NT2/D1 (cell line): ENCODE measurements at regions not wholly inside any gene's neighbourhood (a gene's known extent, or its start where the extent isn't known, plus 50 kb on each side); places are given as distances from the start of the nearest gene placed in this dataset.

Experiments used
- DNase-seq: peaks from one replicate; pipeline ENCODE4 v3.0.0-alpha.2; 2011; ENCODE audit warnings: low read depth, low spot score
- H3K27me3 ChIP-seq: 2 replicates; pipeline ENCODE4 v1.6.0; 2011; ENCODE audit warnings: mild to moderate bottlenecking; ENCODE audit not compliant: insufficient read length, insufficient read depth
- H3K36me3 ChIP-seq: 2 replicates; pipeline ENCODE4 v1.6.1; 2011; ENCODE audit warnings: mild to moderate bottlenecking, low read length, mixed read lengths; ENCODE audit not compliant: insufficient read depth, insufficient read length
- H3K4me1 ChIP-seq: 2 replicates; pipeline ENCODE4 v1.5.1; 2011; ENCODE audit not compliant: insufficient read depth, insufficient read length
- H3K4me3 ChIP-seq: 2 replicates; pipeline ENCODE4 v1.5.1; 2011; ENCODE audit warnings: low read depth; ENCODE audit not compliant: insufficient read length
- H3K9ac ChIP-seq: 2 replicates; pipeline ENCODE4 v1.6.0; 2011; ENCODE audit warnings: low read depth; ENCODE audit not compliant: insufficient read length
- H3K9me3 ChIP-seq: 2 replicates; pipeline ENCODE4 v1.5.1; 2011; ENCODE audit warnings: mild to moderate bottlenecking, low read length; ENCODE audit not compliant: insufficient read depth
- SUZ12 ChIP-seq: IDR thresholded peaks from 2 replicates; pipeline ENCODE4 v1.6.1; 2011; ENCODE audit not compliant: insufficient read length, insufficient read depth; ENCODE audit errors: extremely low read depth
- YY1 ChIP-seq: IDR thresholded peaks from 2 replicates; pipeline ENCODE4 v1.6.1; 2011; ENCODE audit not compliant: insufficient read length, insufficient read depth
- ZNF274 ChIP-seq: IDR thresholded peaks from 2 replicates; pipeline ENCODE4 v1.6.1; 2011; ENCODE audit warnings: mild to moderate bottlenecking, low read depth, low read length

- H3K36me3 ChIP-seq = no peaks in the 10 kb centered on the region
- no peak overlapping the region for H3K4me3 ChIP-seq
- no peaks in the 10 kb centered on the region for H3K4me1 ChIP-seq
- H3K27me3 ChIP-seq = no peaks in the 10 kb centered on the region
- H3K9me3 ChIP-seq = no peaks in the 10 kb centered on the region
- TF ChIP-seq ZNF274 = no peak
- TF ChIP-seq SUZ12 = no peak
- TF ChIP-seq YY1 = no peak
- no peak overlapping the region for H3K9ac ChIP-seq
- no peak for DNase-seq
Measured at GRCh38 chr18:73199151-73199550, 331.4 kb upstream of the NETO1 start.

- H3K27me3 ChIP-seq = no peaks in the 10 kb centered on the region
- no peaks in the 10 kb centered on the region for H3K4me1 ChIP-seq
- DNase-seq = no peak
- H3K9ac ChIP-seq = no peak overlapping the region
- no peak overlapping the region for H3K4me3 ChIP-seq
- no peaks in the 10 kb centered on the region for H3K36me3 ChIP-seq
- TF ChIP-seq YY1 (no peak), ZNF274 (no peak), SUZ12 (no peak)
- H3K9me3 ChIP-seq = no peaks in the 10 kb centered on the region
Measured at GRCh38 chr18:73189718-73190117, 321.9 kb upstream of the NETO1 start.

GRCh38 chr18:73168236-73168635 lies 300.4 kb upstream of the NETO1 start:
- no peak for TF ChIP-seq YY1
- no peak for TF ChIP-seq ZNF274
- TF ChIP-seq SUZ12 = no peak
- Histone ChIP-seq H3K36me3 (no peaks in the 10 kb centered on the region), H3K9me3 (no peaks in the 10 kb centered on the region), H3K4me3 (no peak overlapping the region), H3K4me1 (no peaks in the 10 kb centered on the region), H3K27me3 (no peaks in the 10 kb centered on the region), H3K9ac (no peak overlapping the region)
- no peak for DNase-seq

GRCh38 chr18:73164430-73164829 lies 296.6 kb upstream of the NETO1 start:
- H3K4me3 ChIP-seq = no peak overlapping the region
- H3K27me3 ChIP-seq = no peaks in the 10 kb centered on the region
- no peak overlapping the region for H3K9ac ChIP-seq
- TF ChIP-seq ZNF274 (no peak), YY1 (no peak), SUZ12 (no peak)
- DNase-seq = no peak
- H3K9me3 ChIP-seq = no peaks in the 10 kb centered on the region
- no peaks in the 10 kb centered on the region for H3K36me3 ChIP-seq
- H3K4me1 ChIP-seq = no peaks in the 10 kb centered on the region

GRCh38 chr18:73163236-73163635 lies 295.4 kb upstream of the NETO1 start:
- H3K4me1 ChIP-seq = no peaks in the 10 kb centered on the region
- no peak for TF ChIP-seq YY1
- no peak for TF ChIP-seq SUZ12
- TF ChIP-seq ZNF274 = no peak

GRCh38 chr18:73156117-73156516 lies 288.3 kb upstream of the NETO1 start:
- Histone ChIP-seq H3K9ac (no peak overlapping the region), H3K27me3 (no peaks in the 10 kb centered on the region), H3K9me3 (no peaks in the 10 kb centered on the region), H3K4me1 (no peaks in the 10 kb centered on the region), H3K36me3 (no peaks in the 10 kb centered on the region), H3K4me3 (no peak overlapping the region)
- no peak for DNase-seq
- TF ChIP-seq YY1 = no peak
- no peak for TF ChIP-seq ZNF274

More at GRCh38 chr18:73163236-73163635, 295.4 kb upstream of the NETO1 start:
- Histone ChIP-seq H3K9ac (no peak overlapping the region), H3K4me3 (no peak overlapping the region), H3K36me3 (no peaks in the 10 kb centered on the region), H3K9me3 (no peaks in the 10 kb centered on the region), H3K27me3 (no peaks in the 10 kb centered on the region)
- no peak for DNase-seq

- no peaks in the 10 kb centered on the region for H3K36me3 ChIP-seq
- no peaks in the 10 kb centered on the region for H3K27me3 ChIP-seq
- no peak overlapping the region for H3K4me3 ChIP-seq
- H3K4me1 ChIP-seq = no peaks in the 10 kb centered on the region
- H3K9me3 ChIP-seq = no peaks in the 10 kb centered on the region
- no peak overlapping the region for H3K9ac ChIP-seq
- TF ChIP-seq ZNF274 = no peak
- no peak for DNase-seq
Measured at GRCh38 chr18:73153271-73153670, 285.5 kb upstream of the NETO1 start.

- no peak overlapping the region for H3K9ac ChIP-seq
- no peak for TF ChIP-seq SUZ12
- no peak for TF ChIP-seq ZNF274
- no peak for TF ChIP-seq YY1
- no peaks in the 10 kb centered on the region for H3K9me3 ChIP-seq
- DNase-seq = no peak
- no peak overlapping the region for H3K4me3 ChIP-seq
- no peaks in the 10 kb centered on the region for H3K36me3 ChIP-seq
- H3K4me1 ChIP-seq = no peaks in the 10 kb centered on the region
- no peaks in the 10 kb centered on the region for H3K27me3 ChIP-seq
Measured at GRCh38 chr18:73151086-73151485, 283.3 kb upstream of the NETO1 start.
